Heart left ventricle (tissue), 16 donors: ENCODE measurements at regions not wholly inside any gene's neighbourhood (a gene's known extent, or its start where the extent isn't known, plus 50 kb on each side); places are given as distances from the start of the nearest gene placed in this dataset.
A peak's percentile ranks its signal among the peaks of the same experiment; 100 is the strongest.

Experiments used
- ATAC-seq, 4 donors: fragments of 200-7000 bp; cut with Tn5 transposase; one replicate each; pipeline ENCODE4 v1.9.1; 2020 to 2022; ENCODE audit warnings: moderate library complexity in 4 of 4, mild to moderate bottlenecking in 3 of 4, moderate number of reproducible peaks in 1 of 4
- DNase-seq, 5 donors: peaks; one replicate each; pipeline ENCODE4 v3.0.0-alpha.2; 2020
- H3K27ac ChIP-seq, 12 donors: fragments of 200-600 bp; sonication (generic) in 4 of 12; one replicate each; pipeline versions ENCODE4 v1.5.0 to v1.8.0; 2016 to 2022; ENCODE audit warnings: mild to moderate bottlenecking in 2 of 12
- H3K27me3 ChIP-seq, 9 donors: fragments of 200-600 bp; sonication (generic) in 2 of 9; one replicate each; pipeline versions ENCODE4 v1.5.1 to v1.8.0; 2016 to 2022; ENCODE audit warnings: mild to moderate bottlenecking in 3 of 9
- H3K36me3 ChIP-seq, 9 donors: fragments of 200-600 bp; sonication (generic) in 2 of 9; one replicate each; pipeline versions ENCODE4 v1.5.0 to v1.8.0; 2018 to 2022; ENCODE audit warnings: mild to moderate bottlenecking in 2 of 9
- H3K4me1 ChIP-seq, 12 donors: fragments of 200-600 bp; sonication (generic) in 4 of 12; one replicate each; pipeline versions ENCODE4 v1.5.0 to v1.8.0; 2016 to 2022; ENCODE audit warnings: mild to moderate bottlenecking in 3 of 12
- H3K4me3 ChIP-seq, 12 donors: fragments of 200-600 bp; sonication (generic) in 4 of 12; one replicate each; pipeline versions ENCODE4 v1.5.0 to v1.8.0; 2017 to 2022; ENCODE audit warnings: mild to moderate bottlenecking in 9 of 12, moderate library complexity in 4 of 12
- H3K9me3 ChIP-seq, 12 donors: fragments of 200-600 bp; sonication (generic) in 4 of 12; one replicate each; pipeline versions ENCODE4 v1.5.0 to v1.8.0; 2016 to 2022; ENCODE audit warnings: mild to moderate bottlenecking in 1 of 12
- POLR2A ChIP-seq, 2 donors: fragments of 450-650 bp; IDR thresholded peaks; one replicate each; pipeline ENCODE4 v1.6.1; 2017; ENCODE audit warnings: antibody characterized with exemption in 2 of 2, mild to moderate bottlenecking in 2 of 2, moderate library complexity in 2 of 2
- WGBS, 4 donors: extraction: QIAGEN DNeasy Blood & Tissue Kit in 2 of 4; methylation state at CpG; one replicate each; pipeline versions ENCODE4 v1.1.5 to v1.1.7; 2013 to 2018; 5-methylcytosine and 5-hydroxymethylcytosine counted together
- intact Hi-C, 10 donors: fragments of 100-400 bp; cut with DNase I; formaldehyde crosslinking; loops; one replicate each; pipeline versions ENCODE4 v1.11.1 to v1.14.2; 2022
- TF ChIP-seq, protein P1 (sequence below), 12 donors: fragments of 200-600 bp; sonication (generic) in 4 of 12; IDR thresholded peaks; one replicate each; pipeline versions ENCODE4 v1.5.0 to v1.8.0; 2018 to 2022; ENCODE audit warnings: antibody characterized with exemption in 12 of 12, mild to moderate bottlenecking in 5 of 12
- donor health status: ischemic (EF 13 %, LVEDD 7.1; RV severe dilation, severe dysfunction).
- donor health status: healthy with polysubstance abuse.
- donor health status: DM: no; HTN: yes; CAD: no.
- donor health status: DM: no; HTN: no; CAD: no.
- donor health status: ischemic (EF 25% LVEDD 6.9; RV normal size, moderate dysfunction).
- donor health status: ischemic (EF 25% LVEDD 5.7; RV mildly dilated, moderate dysfunction).
- donor health status: healthy.
- donor health status: DM: yes; HTN: yes; CAD: no.
- donor health status: ischemic (EF 35%, LVEDD 5.7; RV mildly dilated, moderate dysfunction).
- donor health status: nonischemic (EF 11% LVEDD 7.7; RV severe dilation, severe dysfunction).
- donor health status: DM: yes; HTN: yes; CAD: no.
- donor health status: PGD.
- donor health status: ischemic (EF 29% LVEDD 5.4; RV normal size, mild dysfunction).
- donor health status: nonischemic (EF 23%, LVEDD 6.1; RV moderate dilation, normal function).

- peak; percentile 34 to 57 (median 44) for ATAC-seq
- intact Hi-C loops, result no loop called here
- WGBS, 4 donors, result 69 to 87% (median 72%) methylated on average over 16 to 19 of the region's 19 CpGs
- H3K4me1 ChIP-seq, result peaks cover 0 to 10% (median 0%) of the 10 kb centered on the region in 12 donors
- TF ChIP-seq POLR2A (IDR thresholded peaks at IDR 0.05), result no peak
- TF ChIP-seq, protein P1, sequence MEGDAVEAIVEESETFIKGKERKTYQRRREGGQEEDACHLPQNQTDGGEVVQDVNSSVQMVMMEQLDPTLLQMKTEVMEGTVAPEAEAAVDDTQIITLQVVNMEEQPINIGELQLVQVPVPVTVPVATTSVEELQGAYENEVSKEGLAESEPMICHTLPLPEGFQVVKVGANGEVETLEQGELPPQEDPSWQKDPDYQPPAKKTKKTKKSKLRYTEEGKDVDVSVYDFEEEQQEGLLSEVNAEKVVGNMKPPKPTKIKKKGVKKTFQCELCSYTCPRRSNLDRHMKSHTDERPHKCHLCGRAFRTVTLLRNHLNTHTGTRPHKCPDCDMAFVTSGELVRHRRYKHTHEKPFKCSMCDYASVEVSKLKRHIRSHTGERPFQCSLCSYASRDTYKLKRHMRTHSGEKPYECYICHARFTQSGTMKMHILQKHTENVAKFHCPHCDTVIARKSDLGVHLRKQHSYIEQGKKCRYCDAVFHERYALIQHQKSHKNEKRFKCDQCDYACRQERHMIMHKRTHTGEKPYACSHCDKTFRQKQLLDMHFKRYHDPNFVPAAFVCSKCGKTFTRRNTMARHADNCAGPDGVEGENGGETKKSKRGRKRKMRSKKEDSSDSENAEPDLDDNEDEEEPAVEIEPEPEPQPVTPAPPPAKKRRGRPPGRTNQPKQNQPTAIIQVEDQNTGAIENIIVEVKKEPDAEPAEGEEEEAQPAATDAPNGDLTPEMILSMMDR (IDR thresholded peaks at IDR 0.05), result no peak
- DNase-seq, result peak in 1 of 5 donors; percentile 67
- H3K36me3 ChIP-seq, result no peaks in the 10 kb centered on the region
- peaks cover 0 to 7% (median 0%) of the 10 kb centered on the region in 9 donors for H3K27me3 ChIP-seq
- H3K27ac ChIP-seq, result peak overlapping the region in 10 of 12 donors; percentile 1 to 88 (median 48)
- peaks cover 0 to 17% (median 0%) of the 10 kb centered on the region in 12 donors for H3K9me3 ChIP-seq
- no peak overlapping the region for H3K4me3 ChIP-seq
Measured at GRCh38 chr14:101359221-101360053, 201.9 kb upstream of the DIO3 start.

DNA sequence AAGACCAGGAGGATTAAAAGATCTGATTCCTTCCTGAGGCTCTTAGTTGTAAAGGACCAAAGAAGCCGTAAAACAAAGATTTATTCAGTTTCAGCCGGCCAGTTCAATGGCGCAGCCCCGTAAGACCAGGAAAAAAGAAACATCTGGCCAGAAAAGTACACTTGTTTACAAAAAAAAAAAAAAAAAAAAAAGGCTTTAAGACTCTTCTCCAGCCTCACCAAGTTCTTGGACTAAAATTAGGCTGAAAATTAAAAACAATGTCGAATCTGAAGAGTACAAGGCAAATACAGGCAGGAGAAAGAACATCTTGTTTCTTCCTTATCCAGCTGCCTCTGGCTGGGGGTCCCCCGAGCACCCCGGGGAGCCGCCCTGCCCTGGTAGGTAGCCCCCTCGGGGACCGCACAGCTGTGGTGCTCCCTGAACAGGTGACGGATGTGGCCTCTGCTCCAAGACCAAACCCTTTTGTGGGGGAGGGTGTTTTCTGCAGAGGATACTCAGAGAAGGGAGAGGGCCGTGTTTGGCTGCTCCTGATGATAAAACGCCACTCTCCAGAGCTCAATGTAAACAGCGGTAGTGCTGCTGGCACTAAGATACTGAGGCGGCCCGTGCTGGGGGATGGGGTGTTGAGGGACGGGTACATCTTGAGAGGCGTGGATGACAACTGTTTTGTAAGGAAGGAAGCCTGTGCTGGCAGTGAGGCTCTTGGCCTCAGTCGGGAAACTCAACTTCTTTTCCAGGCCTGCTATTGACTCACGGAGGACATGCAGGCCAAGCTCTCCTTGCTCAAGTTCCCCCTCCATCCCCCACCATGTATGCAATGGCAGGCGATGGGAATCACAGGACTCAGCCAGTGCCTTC, 201.0 kb upstream of the DIO3 start:
- Histone ChIP-seq H3K9me3 (peaks cover 0 to 10% (median 0%) of the 10 kb centered on the region in 12 donors), H3K27me3 (peaks cover 0 to 13% (median 0%) of the 10 kb centered on the region in 9 donors), H3K4me1 (peaks cover 0 to 10% (median 0%) of the 10 kb centered on the region in 12 donors), H3K27ac (peak overlapping the region in 10 of 12 donors; percentile 1 to 88 (median 48)), H3K4me3 (no peak overlapping the region), H3K36me3 (no peaks in the 10 kb centered on the region)
- intact Hi-C loops, result no loop called here
- 25 to 35% (median 33%) methylated on average over 20 to 21 of the region's 21 CpGs for WGBS, 4 donors
- TF ChIP-seq, protein P1 (IDR thresholded peaks at IDR 0.05), result no peak
- no peak for TF ChIP-seq POLR2A (IDR thresholded peaks at IDR 0.05)
- ATAC-seq (peak; percentile 40 to 62 (median 56)), DNase-seq (peak in 2 of 5 donors; percentile 25 to 54)

GRCh38 chr14:101361044-101361443, 200.3 kb upstream of the DIO3 start:
- peaks cover 0 to 10% (median 0%) of the 10 kb centered on the region in 12 donors for H3K4me1 ChIP-seq
- H3K36me3 ChIP-seq, result no peaks in the 10 kb centered on the region
- peak overlapping the region in 3 of 12 donors; percentile 57 to 88 (median 65) for H3K27ac ChIP-seq
- 67 to 77% (median 70%) methylated on average over 16 of the region's 16 CpGs for WGBS, 4 donors
- H3K4me3 ChIP-seq, result no peak overlapping the region
- H3K9me3 ChIP-seq, result peaks cover 0 to 7% (median 0%) of the 10 kb centered on the region in 12 donors
- no peak for DNase-seq
- no peak for ATAC-seq
- peaks cover 0 to 18% (median 0%) of the 10 kb centered on the region in 9 donors for H3K27me3 ChIP-seq
- TF ChIP-seq POLR2A (IDR thresholded peaks at IDR 0.05), result no peak
- TF ChIP-seq, protein P1 (IDR thresholded peaks at IDR 0.05), result no peak
- intact Hi-C loops, result no loop called here
